ENCODE measurements at regions not wholly inside any gene's neighbourhood (a gene's known extent, or its start where the extent isn't known, plus 50 kb on each side); places are given as distances from the start of the nearest gene placed in this dataset.

DNA sequence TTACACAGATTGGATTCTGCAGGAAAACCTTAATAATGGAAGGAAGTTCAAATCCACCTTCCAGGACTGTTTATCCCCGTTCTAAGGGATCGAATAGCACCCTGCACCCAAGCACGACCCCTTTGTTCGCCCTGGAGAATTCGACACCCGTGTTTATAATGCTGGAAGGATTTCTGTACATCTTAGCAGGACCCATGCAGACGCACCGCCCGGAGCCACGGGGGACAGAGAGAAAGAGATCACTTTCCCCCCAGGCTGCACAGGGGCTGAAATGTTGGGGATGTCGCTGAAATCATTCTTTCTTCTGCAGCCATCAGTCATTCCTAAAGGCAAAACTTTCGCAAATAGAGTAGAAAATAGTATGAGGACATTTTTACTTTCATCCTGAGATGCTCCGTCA lies 238.7 kb upstream of the SALL3 start:
- DNase-seq: no peak

DNA sequence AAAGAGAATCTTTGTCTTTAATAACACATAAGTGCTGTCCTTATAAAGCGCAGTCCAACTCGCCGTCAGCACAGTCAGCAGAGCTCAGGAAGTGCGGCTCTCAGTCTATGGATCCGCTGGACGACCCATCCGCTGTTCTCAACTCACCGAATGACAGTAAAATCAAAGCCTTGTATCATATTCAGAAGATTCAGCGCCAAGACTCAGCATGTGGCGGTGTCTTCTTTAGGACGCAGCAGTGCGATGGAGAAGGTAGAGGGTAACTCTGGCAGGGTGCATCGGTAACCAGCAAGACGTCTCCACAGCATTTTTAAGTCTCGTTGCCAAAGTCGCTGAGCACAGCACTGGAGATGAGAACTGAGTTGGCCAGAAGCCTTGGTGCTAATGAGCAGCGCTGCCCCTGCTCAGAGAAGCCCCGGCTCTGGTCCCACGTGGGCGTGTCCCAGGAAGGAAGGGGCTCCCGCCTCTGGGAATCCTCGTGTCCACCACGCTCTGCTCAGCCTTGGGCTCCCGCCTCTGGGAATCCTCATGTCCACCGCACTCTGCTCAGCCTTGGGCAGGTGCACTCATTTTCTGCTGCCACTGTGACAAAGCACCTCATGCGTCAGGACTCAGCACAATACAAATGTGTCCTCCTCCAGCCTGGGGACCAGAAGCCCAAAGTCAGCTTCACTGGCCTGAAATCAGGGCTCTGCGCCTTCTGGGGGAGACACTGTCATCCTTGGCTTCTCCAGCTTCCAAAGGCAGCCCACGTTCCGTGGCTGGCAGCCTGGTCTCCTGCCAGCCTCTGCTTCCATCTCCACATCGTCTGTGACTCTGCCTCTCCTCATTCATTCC lies 238.0 kb upstream of the SALL3 start:
- DNase-seq: no peak

DNA sequence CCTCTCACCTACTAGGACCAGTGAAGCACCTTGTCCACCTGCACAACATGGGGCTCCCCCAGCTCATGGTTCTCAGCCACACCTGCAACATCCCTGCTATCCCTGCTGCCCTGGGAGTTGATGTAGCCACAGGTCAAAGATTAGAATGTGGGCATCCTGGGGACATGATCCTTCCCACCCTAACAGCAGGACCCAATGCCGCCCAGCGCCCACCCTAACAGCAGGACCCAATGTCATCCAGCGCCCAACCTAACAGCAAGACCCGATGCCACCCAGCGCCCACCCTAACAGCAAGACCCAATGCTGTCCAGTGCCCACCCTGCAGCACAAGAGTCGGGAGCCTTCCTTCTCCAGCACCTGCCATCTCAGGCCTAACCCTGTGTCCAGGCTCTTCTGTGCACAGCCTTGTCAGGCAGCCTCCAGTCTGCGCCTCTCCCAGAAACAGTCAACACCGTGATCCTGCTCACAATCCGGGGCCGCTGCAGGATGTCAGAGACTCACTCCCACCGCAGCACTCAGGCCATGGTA lies 237.3 kb upstream of the SALL3 start:
- DNase-seq: no peak

DNA sequence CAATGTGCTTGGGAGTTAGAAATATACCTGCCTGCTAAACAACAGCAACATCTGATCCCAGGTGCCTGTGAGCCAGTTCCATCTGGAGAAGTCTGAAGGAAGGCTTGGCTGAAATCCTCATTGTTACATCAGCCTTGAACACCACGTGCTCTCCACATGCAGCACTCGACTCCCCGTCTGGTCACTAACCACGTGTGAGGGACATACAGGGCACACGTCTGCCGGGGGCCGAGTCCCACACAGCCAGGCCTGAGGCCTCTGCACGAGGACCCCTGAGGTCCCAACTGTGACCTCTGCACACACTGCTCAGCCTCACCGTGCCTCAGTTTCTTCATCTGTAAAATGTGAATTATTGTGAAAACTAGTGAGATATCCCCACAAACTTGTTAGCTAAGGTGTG lies 236.5 kb upstream of the SALL3 start:
- no peak for DNase-seq

DNA sequence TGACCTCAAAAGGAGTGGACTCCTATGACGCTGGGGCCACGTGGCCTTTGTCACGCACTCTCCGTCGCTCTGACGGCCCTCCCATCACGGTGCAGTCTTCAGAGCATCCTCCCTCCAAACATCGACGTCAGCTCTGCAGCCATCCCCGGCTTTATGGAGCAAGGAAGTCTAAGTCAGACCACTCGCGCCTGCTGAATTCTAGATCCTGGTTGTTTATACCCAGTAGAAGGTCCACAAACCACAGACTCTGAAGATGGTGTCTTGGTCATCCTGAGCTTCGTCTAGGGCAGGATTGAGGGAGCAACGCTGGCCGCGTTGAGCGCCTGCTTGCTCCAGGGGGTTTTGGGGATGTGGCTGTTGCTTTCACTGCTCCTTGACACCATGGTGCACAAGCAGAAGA lies 228.0 kb upstream of the SALL3 start:
- DNase-seq: no peak

DNA sequence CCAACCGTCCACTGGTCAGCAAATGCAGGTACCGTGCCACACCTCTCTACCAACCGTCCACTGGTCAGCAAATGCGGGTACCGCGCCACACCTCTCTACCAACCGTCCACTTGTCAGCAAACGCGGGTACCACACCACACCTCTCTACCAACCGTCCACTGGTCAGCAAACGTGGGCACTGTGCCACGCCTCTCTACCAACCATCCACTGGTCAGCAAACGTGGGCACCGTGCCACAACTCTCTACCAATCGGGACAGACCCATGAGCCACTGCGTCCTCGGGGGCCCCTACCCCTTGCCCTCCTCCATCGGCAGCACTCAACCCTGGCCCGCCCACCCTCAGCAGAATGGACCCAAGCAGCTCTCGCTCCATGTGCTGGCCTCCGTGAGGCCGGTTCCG lies 226.4 kb upstream of the SALL3 start:
- DNase-seq: no peak

DNA sequence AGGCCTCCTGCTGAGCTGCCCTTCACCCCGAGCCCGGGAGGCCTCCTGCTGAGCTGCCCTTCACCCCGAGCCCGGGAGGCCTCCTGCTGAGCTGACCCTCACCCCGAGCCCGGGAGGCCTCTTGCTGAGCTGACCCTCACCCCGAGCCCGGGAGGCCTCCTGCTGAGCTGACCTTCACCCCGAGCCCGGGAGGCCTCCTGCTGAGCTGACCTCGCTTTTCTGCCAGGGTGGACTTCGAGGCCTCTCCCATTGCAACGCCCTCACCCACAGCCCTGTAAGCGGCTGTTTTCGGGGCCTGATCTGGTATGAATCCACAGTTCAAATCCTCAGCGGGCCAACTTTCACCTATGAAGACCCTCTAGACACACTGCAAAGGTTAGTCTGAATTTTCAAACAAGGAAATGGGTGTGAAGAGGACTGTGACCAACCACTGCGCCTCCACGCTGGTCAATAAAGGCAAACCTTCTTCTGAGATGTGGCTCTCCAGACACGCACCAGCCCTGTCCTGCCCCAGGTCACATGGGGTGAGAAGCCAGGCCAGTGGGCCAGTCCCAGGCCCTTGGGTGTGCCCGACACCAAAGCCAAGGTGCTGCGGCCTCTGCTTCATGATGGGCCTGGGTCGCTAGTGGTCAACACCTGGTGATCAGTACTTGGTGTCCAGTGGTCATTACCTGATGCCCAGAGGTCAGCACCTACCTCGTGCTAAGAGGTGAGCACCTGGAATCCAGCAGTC lies 225.1 kb upstream of the SALL3 start:
- no peak for DNase-seq

DNA sequence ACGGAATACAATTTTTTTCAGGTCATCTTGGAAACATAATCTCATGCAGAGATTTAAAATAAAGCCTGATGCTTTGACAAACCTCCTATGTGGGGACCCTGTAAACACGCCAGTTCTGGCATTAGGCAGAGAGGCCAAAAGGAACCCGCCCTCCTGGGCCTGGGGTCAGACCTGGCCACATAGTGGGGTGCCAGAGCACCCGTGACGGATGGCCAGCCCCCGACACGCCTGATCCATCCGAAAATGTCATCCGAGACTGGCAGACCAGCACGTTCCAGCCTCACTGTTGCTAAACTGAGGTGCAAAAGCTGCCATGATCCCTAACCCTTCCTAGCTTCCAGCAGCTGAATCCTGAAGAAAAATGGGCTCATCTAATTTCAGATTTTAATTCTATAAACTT lies 222.6 kb upstream of the SALL3 start:
- DNase-seq: no peak

DNA sequence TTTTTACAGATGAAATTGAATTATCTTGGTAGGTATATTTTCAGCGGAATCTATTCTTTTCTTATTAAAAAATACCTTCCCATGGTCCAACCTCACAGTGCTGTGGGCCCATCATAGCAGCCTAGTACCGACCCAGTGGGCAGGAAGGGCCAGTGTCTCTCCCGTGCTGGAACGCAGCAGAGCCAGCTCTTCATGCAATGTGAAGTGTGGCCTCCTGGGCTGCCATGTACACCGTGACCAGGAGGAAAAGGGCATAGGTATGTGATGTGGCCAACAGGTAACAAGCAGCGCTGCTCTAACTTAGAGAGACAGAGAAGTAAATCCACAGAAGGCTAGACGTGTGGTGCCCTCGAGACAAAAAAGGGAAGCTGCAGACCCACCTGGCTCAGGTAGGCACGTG lies 221.1 kb upstream of the SALL3 start:
- no peak for DNase-seq

DNA sequence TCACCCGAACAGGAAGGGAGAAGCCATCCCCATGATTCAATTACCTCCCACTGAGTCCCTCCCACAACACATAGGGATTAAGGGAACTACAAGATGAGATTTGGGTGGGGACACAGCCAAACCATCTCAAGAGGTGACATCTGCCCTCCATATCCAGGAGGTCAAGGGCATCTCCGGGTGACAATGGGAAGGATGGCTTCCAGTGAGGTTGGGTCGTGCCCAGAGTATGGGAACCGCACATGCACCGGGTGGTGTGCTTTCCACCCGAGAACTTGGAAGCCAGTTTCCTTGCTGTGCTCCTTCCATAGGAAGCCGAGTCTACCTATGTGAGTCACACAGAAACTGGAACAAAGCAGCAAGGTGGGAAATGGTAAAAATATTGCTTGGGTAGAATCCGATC lies 216.9 kb upstream of the SALL3 start:
- DNase-seq: no peak

DNA sequence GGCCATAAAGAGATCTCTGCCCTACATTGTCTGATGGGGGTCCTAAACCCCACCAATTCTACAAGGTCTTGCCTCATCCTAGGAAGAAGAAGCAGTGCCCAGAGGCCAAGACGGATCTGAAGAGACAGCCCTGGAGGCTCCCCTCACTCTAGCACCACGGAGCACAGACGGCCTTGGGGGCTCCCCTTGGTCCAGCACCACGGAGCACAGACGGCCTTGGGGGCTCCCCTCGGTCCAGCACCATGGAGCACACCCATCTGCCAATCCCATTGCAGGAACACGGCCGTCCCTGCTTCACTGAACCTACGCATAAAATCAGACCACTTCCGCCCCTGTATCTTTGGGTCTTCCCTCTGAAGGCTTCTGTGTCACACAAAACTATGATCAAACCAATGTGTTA lies 215.1 kb upstream of the SALL3 start:
- DNase-seq: no peak

DNA sequence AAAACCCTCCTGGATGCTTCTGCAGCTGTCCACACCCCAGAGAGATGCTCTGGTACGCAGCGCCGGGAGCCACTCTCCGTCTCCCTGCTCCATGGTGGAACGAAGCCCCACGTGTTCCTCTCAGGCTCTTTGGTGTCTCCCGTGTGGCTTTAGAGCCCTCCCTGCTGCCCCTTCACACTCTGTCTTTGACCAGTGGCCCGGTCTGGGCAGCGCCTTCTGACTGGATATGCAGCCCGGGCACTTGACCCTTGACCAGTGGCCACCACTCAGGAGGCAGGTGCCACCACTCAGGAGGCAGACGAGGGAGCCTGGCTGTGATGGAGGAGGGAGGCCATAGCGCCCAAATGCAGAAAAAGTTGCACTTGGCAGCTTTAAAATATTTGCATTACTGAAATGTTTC lies 214.5 kb upstream of the SALL3 start:
- no peak for DNase-seq

DNA sequence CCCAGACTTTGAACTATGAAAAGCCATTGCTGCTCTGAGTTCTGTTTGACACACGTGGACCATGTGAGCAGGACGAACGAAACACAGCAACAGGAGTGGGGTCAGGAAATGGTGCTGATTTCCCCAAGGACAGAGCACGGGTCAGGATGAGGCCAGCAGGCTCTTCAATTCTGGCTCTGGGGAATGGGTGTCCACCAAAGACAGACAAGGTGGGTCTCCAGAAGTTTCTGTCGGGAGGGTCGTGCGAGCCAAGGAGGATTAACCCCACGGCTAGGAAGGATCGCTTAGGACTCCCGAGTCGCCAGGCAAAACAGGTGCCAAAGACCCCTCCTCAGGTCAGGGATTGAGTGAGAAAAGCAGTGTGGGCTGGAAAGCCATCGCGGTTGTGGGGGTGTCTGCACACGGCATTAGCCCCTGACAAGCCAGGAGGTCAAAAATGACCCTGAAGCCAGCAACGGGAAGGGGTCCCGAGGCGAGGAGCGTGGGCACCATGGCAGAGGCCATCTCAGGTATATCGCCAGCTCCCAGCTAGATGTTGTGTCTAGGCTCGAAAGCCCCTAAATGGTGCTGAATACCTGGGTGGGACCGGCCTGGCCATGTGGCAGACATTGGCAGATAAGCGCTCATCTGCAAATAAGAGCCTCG lies 213.9 kb upstream of the SALL3 start:
- DNase-seq: no peak

DNA sequence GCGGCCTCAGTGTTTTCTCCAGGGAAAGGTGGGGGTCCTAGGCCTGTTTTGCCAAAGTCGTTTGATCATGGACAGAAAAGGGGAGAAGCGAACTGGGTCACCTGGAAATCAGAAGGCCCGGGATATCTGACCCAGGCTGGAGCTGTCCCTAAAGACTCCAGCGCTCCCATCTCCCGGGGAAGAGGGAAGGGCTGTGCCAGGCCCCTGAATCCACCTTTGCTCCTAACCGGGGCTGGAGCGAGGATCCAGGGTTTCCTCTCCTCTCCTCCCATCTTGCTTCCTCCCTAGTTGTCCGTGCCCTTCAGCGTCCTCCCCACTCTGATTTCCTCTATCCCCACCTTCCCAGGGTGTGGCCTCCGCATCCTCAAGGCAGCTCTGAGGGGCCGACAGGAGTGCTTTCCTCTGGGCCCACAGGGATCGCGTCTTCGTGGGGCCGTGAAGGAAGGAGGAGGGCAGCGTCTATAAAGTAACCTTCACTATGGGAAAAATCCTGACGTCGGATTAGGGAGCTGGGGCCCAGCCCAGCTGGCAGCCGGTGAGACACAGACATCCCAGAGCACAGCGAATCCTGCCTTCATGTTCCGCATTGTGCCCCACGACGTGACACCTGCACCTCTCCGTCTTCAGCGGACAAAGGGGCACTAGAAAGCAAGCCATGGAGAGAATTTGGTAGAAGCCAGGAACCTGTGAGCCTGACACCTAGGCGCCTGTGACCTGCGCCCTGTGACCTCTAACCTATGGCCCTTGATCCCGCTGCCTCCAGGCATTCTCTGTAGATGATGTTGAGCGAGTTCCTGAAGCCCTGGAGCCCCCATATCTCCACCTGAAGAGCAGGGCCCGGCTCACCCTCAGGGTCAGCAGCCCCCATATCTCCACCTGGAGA lies 212.7 kb upstream of the SALL3 start:
- DNase-seq: no peak

DNA sequence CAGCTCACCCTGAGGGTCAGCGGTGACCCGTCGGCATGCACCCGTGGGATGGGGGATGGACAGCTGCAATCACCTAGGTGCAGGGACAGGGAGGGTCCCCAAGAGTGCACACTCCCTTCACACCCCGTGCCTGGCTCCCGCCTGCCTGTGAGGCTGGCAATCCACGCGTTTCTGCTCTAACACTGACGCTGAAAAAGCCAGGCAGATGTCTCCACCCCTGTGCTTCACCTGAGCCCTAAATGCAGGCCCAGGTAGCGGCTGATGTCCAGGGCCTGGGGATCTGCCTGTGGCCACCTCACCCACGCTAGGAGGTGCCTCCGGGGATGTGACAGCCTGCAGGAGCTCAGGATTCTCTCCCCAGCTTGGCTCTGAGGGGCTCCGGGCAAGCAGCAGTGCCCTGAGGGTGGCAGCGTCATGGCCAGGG lies 212.0 kb upstream of the SALL3 start:
- no peak for DNase-seq

DNA sequence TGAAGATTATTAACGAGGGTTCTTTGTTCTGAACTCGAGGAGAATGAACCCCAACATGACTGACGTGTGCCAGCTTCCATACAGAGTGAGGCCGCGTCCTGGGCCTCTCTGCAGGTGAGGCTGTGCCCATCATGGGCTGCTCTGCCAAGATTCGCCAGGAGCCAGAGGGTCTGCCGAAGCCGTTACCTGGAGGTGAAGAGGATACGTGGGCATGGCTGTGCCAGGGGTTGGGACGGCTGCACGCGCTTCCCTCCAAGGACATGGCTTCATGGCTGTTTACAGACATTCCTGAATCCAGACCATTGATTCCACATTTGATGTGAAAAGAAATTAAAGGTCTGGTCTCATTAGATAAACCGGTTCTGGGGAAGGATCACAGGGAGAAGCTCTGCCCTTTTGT lies 211.4 kb upstream of the SALL3 start:
- DNase-seq: no peak

DNA sequence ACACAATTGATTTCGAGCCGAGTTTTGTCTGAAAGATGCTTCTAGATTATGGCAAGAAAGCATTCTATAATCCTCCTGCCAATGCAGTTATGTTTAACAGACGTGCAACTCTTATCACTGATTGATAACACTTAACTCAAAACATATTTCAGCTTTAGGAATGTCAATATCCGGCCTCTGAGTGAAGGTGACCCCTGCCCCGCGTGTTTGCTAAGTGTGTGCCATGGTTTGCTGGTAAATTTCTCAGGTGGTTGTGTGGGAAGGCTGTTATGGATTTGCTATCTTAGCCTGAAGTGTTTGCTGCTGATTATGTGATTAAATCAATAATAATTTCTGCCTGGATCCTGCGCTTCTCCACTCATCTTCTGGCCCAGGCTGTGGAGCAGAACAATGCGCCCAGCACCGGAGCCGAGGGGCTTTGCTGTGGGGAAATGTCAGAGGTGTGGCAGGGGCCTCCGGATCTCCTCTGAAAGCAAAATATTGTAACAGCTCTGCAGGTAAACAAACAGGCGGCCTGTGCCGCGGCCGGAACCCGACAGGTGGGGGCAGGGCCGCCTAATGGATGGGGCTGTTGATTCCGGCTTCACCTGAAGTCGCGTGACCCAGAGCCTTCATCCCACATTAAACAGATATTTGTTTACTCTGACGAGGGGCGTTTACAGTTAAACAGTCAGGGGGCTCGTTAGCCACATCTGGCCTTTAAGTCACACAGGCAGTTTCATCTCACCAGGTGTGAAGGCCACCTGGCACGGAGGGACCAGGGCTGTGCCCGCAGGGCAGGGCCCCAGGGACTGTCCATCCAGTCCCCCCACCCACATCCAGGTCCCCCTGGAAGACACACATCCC lies 210.7 kb upstream of the SALL3 start:
- DNase-seq: no peak

DNA sequence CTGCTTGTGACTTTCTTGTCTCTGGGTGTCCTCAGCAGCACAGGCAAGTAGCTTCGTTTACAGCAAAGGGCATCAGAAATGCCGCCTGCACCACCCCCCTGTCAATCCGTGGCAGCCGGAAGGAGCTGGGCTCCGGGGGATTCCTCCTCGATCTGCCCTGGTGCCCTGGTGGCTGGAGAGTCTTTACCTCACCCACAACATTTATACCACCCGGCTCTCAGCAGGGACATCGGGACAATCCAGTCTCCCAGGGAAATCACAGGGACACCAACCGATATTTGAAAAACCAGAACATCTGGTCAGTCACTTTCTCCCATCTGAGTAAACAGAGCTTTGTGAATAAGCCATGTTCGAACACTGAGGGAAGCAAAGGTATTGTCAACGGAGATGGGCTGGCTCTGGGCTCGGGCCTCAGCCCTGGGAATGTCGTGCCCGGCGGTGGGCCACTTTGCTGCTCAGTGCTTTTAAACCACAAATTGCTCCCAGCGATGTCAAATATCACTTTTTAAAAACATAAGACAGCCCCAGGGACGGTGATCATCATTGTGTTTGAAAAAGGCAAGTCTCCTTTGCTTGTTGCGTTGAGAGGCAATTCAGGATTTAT lies 210.0 kb upstream of the SALL3 start:
- DNase-seq: no peak

DNA sequence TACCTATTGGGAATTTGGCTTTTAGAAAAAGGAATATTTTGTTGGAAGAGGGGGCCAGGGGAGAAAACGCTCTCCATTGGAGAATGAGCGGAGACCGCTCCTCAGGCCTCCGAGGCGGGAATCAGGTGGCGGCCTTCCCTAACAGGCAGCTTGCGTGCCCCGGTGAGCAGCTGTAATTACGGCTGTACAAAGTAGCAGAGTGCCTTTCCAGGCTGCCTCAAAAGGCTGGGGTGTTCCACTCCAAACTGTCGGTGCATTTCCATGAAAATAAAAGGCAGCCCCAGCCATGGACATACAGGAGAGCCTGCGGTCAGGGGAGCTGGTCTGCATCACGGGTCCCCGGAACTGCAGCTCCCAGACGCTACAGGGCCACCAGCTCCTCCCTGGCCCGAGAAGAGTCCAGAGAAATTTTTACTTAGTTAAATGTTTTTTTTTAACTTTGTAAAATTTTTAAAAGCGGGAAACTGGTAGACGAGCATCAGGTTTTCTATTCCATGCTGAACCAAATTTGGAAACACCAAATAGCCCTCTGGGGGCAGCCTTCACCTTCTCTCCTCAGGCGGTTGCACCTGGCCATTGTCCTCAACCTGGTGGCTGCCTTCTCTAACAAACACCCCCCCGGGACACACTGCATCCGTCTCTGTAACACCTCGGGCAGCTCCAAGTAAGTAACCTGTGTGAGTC lies 209.3 kb upstream of the SALL3 start:
- DNase-seq: no peak

DNA sequence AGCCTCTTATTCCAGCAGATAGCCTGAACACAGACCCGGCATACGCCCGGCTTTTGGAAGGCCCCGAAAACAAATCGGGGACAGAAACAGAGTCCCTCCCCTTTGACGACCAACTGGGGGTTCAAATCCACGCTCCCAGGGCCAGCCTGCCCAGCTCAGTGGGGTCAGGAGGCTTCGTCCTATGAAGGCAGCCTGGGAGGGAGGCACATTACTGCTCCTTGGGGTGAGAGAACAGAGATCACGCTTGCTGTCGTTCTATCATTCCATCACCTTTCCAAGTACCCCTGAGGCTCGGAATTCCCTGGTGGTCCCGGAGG lies 208.8 kb upstream of the SALL3 start:
- no peak for DNase-seq
